ENCODE measurements at regions not wholly inside any gene's neighbourhood (a gene's known extent, or its start where the extent isn't known, plus 50 kb on each side); places are given as distances from the start of the nearest gene placed in this dataset.

GRCh38 chr4:53788011-53788410 is 196.7 kb upstream of the LNX1 start:
- no peak overlapping the region for H3K27ac ChIP-seq (ENCODE audit: low read length)
- no peaks in the 10 kb centered on the region for H3K9me2 ChIP-seq (ENCODE audit: insufficient read depth, low read length)
- H3K27me3 ChIP-seq (ENCODE audit: insufficient read depth, low read depth, low read length) = no peaks in the 10 kb centered on the region
- H3K9ac ChIP-seq (ENCODE audit: low read length) = no peak overlapping the region
- no peaks in the 10 kb centered on the region for H3K9me3 ChIP-seq (ENCODE audit: low read length)
- H3K36me3 ChIP-seq (ENCODE audit: insufficient read depth, low read length) = no peaks in the 10 kb centered on the region
- H3K4me2 ChIP-seq (ENCODE audit: low read length) = no peak overlapping the region
- TF ChIP-seq TAF1 (IDR thresholded peaks at IDR 0.05; ENCODE audit: low read depth) (no peak), MXI1 (conservative IDR thresholded peaks at IDR 0.05; ENCODE audit: poor library complexity, severe bottlenecking) (no peak)
- no peaks in the 10 kb centered on the region for H4K20me1 ChIP-seq (ENCODE audit: insufficient read depth)
- no peak overlapping the region for H3K4me3 ChIP-seq (ENCODE audit: low read length)
- H2AFZ ChIP-seq (ENCODE audit: low read depth, low read length) = no peak overlapping the region
- no peaks in the 10 kb centered on the region for H3F3A ChIP-seq (ENCODE audit: insufficient read depth, low read length, poor library complexity, severe bottlenecking)
- H3K79me2 ChIP-seq (replicated peaks; ENCODE audit: insufficient read depth, low read length) = no peaks in the 10 kb centered on the region

DNA sequence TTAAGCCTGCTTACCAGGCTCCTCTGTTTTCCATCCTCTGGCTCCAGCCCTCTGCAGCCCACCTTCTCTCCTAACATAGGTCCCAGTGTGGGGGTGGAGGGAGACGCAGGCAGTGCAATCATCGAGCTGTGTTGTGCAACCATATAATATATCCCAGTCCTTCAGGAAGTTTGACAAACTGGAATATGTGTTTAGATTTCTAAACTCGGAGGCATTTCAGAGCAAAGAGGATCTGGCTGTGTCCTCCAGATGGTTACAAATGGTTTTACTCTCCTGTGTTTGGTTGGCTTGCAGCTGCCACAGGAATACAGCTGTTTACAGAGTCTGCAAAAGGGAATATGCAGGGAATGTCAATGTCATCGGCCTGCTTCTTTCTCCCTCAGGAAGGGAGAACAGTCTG is 195.3 kb upstream of the LNX1 start:
- Histone ChIP-seq H3K27me3 (ENCODE audit: insufficient read depth, low read depth, low read length) (no peaks in the 10 kb centered on the region), H3K4me2 (ENCODE audit: low read length) (no peak overlapping the region), H3K4me3 (ENCODE audit: low read length) (no peak overlapping the region), H3K79me2 (replicated peaks; ENCODE audit: insufficient read depth, low read length) (no peaks in the 10 kb centered on the region), H3K9ac (ENCODE audit: low read length) (no peak overlapping the region), H2AFZ (ENCODE audit: low read depth, low read length) (no peak overlapping the region), H3K9me3 (ENCODE audit: low read length) (no peaks in the 10 kb centered on the region), H4K20me1 (ENCODE audit: insufficient read depth) (no peaks in the 10 kb centered on the region), H3K9me2 (ENCODE audit: insufficient read depth, low read length) (no peaks in the 10 kb centered on the region), H3K27ac (ENCODE audit: low read length) (no peak overlapping the region), H3K36me3 (ENCODE audit: insufficient read depth, low read length) (no peaks in the 10 kb centered on the region), H3F3A (ENCODE audit: insufficient read depth, low read length, poor library complexity, severe bottlenecking) (no peaks in the 10 kb centered on the region)
- TF ChIP-seq CTCF (IDR thresholded peaks at IDR 0.05; ENCODE audit: poor library complexity, severe bottlenecking) (no peak), EZH2 (IDR thresholded peaks at IDR 0.05; ENCODE audit: borderline replicate concordance, insufficient read depth, low read length, poor library complexity, severe bottlenecking) (no peak), MXI1 (conservative IDR thresholded peaks at IDR 0.05; ENCODE audit: poor library complexity, severe bottlenecking) (no peak), POLR2AphosphoS5 (IDR thresholded peaks at IDR 0.05) (no peak), REST (IDR thresholded peaks at IDR 0.05; ENCODE audit: borderline replicate concordance) (no peak), SMC3 (conservative IDR thresholded peaks at IDR 0.05; ENCODE audit: poor library complexity) (no peak)

DNA sequence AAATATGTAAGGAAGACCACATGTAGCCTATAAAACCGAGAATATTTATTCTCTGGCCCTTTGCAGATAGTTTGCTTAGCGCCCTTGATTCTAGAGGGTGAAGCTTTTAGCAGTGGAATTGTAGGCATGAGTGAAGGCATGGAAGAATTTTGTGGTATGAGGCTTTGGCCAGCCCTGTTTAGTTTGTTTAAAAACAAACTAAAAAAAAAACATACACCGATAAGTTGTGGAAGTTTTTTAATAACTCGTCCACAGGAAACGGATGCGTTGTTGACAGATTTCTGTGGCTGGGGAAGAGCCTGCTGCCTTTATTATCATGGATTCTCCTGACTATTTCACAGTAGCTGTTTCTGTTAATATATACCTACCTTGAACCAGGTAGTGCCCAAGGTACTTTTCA is 194.7 kb upstream of the LNX1 start:
- no peak overlapping the region for H3K9ac ChIP-seq (ENCODE audit: low read length)
- no peaks in the 10 kb centered on the region for H4K20me1 ChIP-seq (ENCODE audit: insufficient read depth)
- H3K27ac ChIP-seq (ENCODE audit: low read length) = no peak overlapping the region
- no peaks in the 10 kb centered on the region for H3K27me3 ChIP-seq (ENCODE audit: insufficient read depth, low read depth, low read length)
- no peak overlapping the region for H2AFZ ChIP-seq (ENCODE audit: low read depth, low read length)
- H3K4me2 ChIP-seq (ENCODE audit: low read length) = no peak overlapping the region
- H3K9me2 ChIP-seq (ENCODE audit: insufficient read depth, low read length) = no peaks in the 10 kb centered on the region
- H3K4me3 ChIP-seq (ENCODE audit: low read length) = no peak overlapping the region
- no peaks in the 10 kb centered on the region for H3K9me3 ChIP-seq (ENCODE audit: low read length)
- H3K36me3 ChIP-seq (ENCODE audit: insufficient read depth, low read length) = no peaks in the 10 kb centered on the region
- TF ChIP-seq SMC3 (conservative IDR thresholded peaks at IDR 0.05; ENCODE audit: poor library complexity) (no peak), RAD21 (conservative IDR thresholded peaks at IDR 0.05) (no peak), MXI1 (conservative IDR thresholded peaks at IDR 0.05; ENCODE audit: poor library complexity, severe bottlenecking) (no peak), EZH2 (IDR thresholded peaks at IDR 0.05; ENCODE audit: borderline replicate concordance, insufficient read depth, low read length, poor library complexity, severe bottlenecking) (no peak), EP300 (conservative IDR thresholded peaks at IDR 0.05; ENCODE audit: poor library complexity, severe bottlenecking) (no peak), POLR2AphosphoS5 (IDR thresholded peaks at IDR 0.05) (no peak), TAF1 (IDR thresholded peaks at IDR 0.05; ENCODE audit: low read depth) (no peak), REST (IDR thresholded peaks at IDR 0.05; ENCODE audit: borderline replicate concordance) (no peak), CTCF (IDR thresholded peaks at IDR 0.05; ENCODE audit: poor library complexity, severe bottlenecking) (no peak)
- H3F3A ChIP-seq (ENCODE audit: insufficient read depth, low read length, poor library complexity, severe bottlenecking) = no peaks in the 10 kb centered on the region
- H3K79me2 ChIP-seq (replicated peaks; ENCODE audit: insufficient read depth, low read length) = no peaks in the 10 kb centered on the region
